HCT116 (cell line): ENCODE measurements at regions not wholly inside any gene's neighbourhood (a gene's known extent, or its start where the extent isn't known, plus 50 kb on each side); places are given as distances from the start of the nearest gene placed in this dataset.

Experiments
- ATAC-seq: fragments of 200-7000 bp; cut with Tn5 transposase; 2 replicates; pipeline ENCODE4 v1.9.1; 2020; ENCODE audit warnings: mild to moderate bottlenecking, moderate library complexity
- BruUV-seq: library from RNA; stranded (reverse); fragments of 400-500 nt; replicated peaks from 2 replicates; lab custom pipeline; 2021; lab: Mats Ljungman, UMichigan
- CTCF ChIA-PET: fragments of 300-600 bp; sonication (Branson Sonifier 250); formaldehyde crosslinking; loops from one replicate; lab custom pipeline; 2021; ENCODE audit warnings: antibody characterized with exemption; lab: Charles Lee
- POLR2A ChIA-PET: fragments of 300-600, 350-600 bp; sonication (Branson Sonifier 250); formaldehyde crosslinking; loops from one replicate; lab custom pipeline; 2021; ENCODE audit warnings: antibody characterized with exemption; lab: Charles Lee
- RAD21 ChIA-PET, 2 experiments: fragments of 300-600 bp; sonication (Branson Sonifier 250); formaldehyde crosslinking; loops; one replicate each; lab custom pipeline; 2023; ENCODE audit warnings: low total read pairs in 2 of 2; ENCODE audit not compliant: uncharacterized antibody in 2 of 2, unreplicated experiment in 2 of 2, low non-redundant PET in 1 of 2; lab: Charles Lee
- DNase-seq: peaks from one replicate; pipeline ENCODE4 v3.0.0-alpha.2; 2010; ENCODE audit warnings: low read depth, low spot score
- H2AFZ ChIP-seq: fragments of 200-600 bp; shearing (Covaris generic), sonication (generic); 2 replicates; pipeline ENCODE4 v1.6.1; 2017; ENCODE audit warnings: low read depth, mixed run types, mixed read lengths, antibody characterized with exemption, low read length; ENCODE audit not compliant: poor library complexity, severe bottlenecking
- H3K27ac ChIP-seq: 2 replicates; pipeline ENCODE4 v1.5.1; 2012; ENCODE audit warnings: low read depth, low read length
- H3K27me3 ChIP-seq: fragments of 200-600 bp; sonication (generic); 2 replicates; pipeline ENCODE4 v1.6.1; 2016; ENCODE audit warnings: mixed run types, low read length, mixed read lengths; ENCODE audit not compliant: insufficient read depth
- H3K36me3 ChIP-seq, 2 experiments: fragments of 200-500 bp in 1 of 2; fragments of 200-600 bp in 1 of 2; sonication (Bioruptor generic) in 1 of 2; sonication (generic) in 1 of 2; 2 replicates each; pipeline versions ENCODE4 v1.5.1 to v1.6.1; 2014 to 2016; ENCODE audit warnings: low read length in 2 of 2, inconsistent platforms in 1 of 2, mixed read lengths in 1 of 2, mixed run types in 1 of 2; ENCODE audit not compliant: insufficient read depth in 2 of 2, control insufficient read depth in 1 of 2
- H3K4me1 ChIP-seq, 2 experiments: fragments of 200-600 bp in 1 of 2; sonication (generic) in 1 of 2; 2 replicates each; pipeline versions ENCODE4 v1.5.1 to v1.6.1; 2012 to 2017; ENCODE audit warnings: low read length in 2 of 2, inconsistent platforms in 1 of 2, mild to moderate bottlenecking in 1 of 2, mixed read lengths in 1 of 2, mixed run types in 1 of 2, moderate library complexity in 1 of 2; ENCODE audit not compliant: insufficient read depth in 2 of 2, control insufficient read depth in 1 of 2
- H3K4me2 ChIP-seq: fragments of 200-600 bp; sonication (generic); 2 replicates; pipeline ENCODE4 v1.6.1; 2017; ENCODE audit warnings: mixed run types, low read length, mixed read lengths
- H3K4me3 ChIP-seq, 2 experiments: fragments of 200-600 bp in 1 of 2; sonication (generic) in 1 of 2; replicated peaks in 1 of 2; 2 replicates each; pipeline ENCODE4 v1.5.1; 2011 to 2016; ENCODE audit warnings: low read length in 2 of 2, control low read depth in 1 of 2, low read depth in 1 of 2, mild to moderate bottlenecking in 1 of 2, mixed read lengths in 1 of 2, mixed run types in 1 of 2
- H3K79me2 ChIP-seq: fragments of 200-600 bp; sonication (generic); 2 replicates; pipeline ENCODE4 v1.6.1; 2017; ENCODE audit warnings: mild to moderate bottlenecking, mixed run types, low read length, moderate library complexity, mixed read lengths; ENCODE audit not compliant: insufficient read depth
- H3K9ac ChIP-seq: fragments of 200-600 bp; sonication (generic); 2 replicates; pipeline ENCODE4 v1.6.1; 2016; ENCODE audit warnings: low read length, mixed read lengths
- H3K9me2 ChIP-seq: fragments of 200-600 bp; sonication (generic), shearing (Covaris generic); 2 replicates; pipeline ENCODE4 v1.6.1; 2017; ENCODE audit warnings: mixed run types, mild to moderate bottlenecking, moderate library complexity; ENCODE audit not compliant: insufficient read depth
- H3K9me3 ChIP-seq, 2 experiments: fragments of 200-500 bp in 1 of 2; fragments of 200-600 bp in 1 of 2; sonication (Bioruptor generic) in 1 of 2; sonication (generic) in 1 of 2; 2 replicates each; pipeline ENCODE4 v1.6.1; 2014 to 2017; ENCODE audit warnings: low read length in 2 of 2, mixed read lengths in 2 of 2, inconsistent platforms in 1 of 2, low read depth in 1 of 2, mild to moderate bottlenecking in 1 of 2, mixed run types in 1 of 2, moderate library complexity in 1 of 2; ENCODE audit not compliant: control insufficient read depth in 1 of 2, insufficient read depth in 1 of 2
- H4K20me1 ChIP-seq: fragments of 200-600 bp; sonication (generic), shearing (Covaris generic); 2 replicates; pipeline ENCODE4 v1.6.1; 2017; ENCODE audit warnings: mixed run types, mild to moderate bottlenecking, moderate library complexity; ENCODE audit not compliant: insufficient read depth
- EGR1 ChIP-seq: IDR thresholded peaks from 2 replicates; pipeline ENCODE4 v1.6.1; 2012; ENCODE audit warnings: low read depth
- EZH2 ChIP-seq: fragments of 200-600 bp; sonication (generic); IDR thresholded peaks from 2 replicates; pipeline ENCODE4 v1.6.1; 2017; ENCODE audit warnings: antibody characterized with exemption, mixed run types
- JUND ChIP-seq: IDR thresholded peaks from 2 replicates; pipeline ENCODE4 v1.6.1; 2012
- POLR2A ChIP-seq: IDR thresholded peaks from 2 replicates; pipeline ENCODE4 v1.7.0; 2011; ENCODE audit warnings: borderline replicate concordance; ENCODE audit not compliant: insufficient read depth, insufficient read length; ENCODE audit errors: extremely low read depth
- POLR2AphosphoS5 ChIP-seq: IDR thresholded peaks from 2 replicates; pipeline ENCODE4 v1.6.1; 2011; ENCODE audit warnings: mild to moderate bottlenecking, low read depth, low read length, moderate library complexity
- SIN3A ChIP-seq: IDR thresholded peaks from 2 replicates; pipeline ENCODE4 v1.6.1; 2012; ENCODE audit warnings: low read depth
- SRF ChIP-seq: IDR thresholded peaks from 2 replicates; pipeline ENCODE4 v1.6.1; 2012; ENCODE audit warnings: low read depth
- YY1 ChIP-seq: IDR thresholded peaks from 2 replicates; pipeline ENCODE4 v1.6.1; 2011; ENCODE audit warnings: low read length, low read depth, moderate library complexity, mild to moderate bottlenecking; ENCODE audit not compliant: insufficient replicate concordance; ENCODE audit errors: extremely low read depth
- ZNF274 ChIP-seq: fragments of 200-500 bp; sonication (Bioruptor generic); IDR thresholded peaks from 2 replicates; pipeline ENCODE4 v1.6.1; 2014; ENCODE audit warnings: mild to moderate bottlenecking, low read depth, low read length, inconsistent platforms
- intact Hi-C: fragments of 100-400 bp; cut with micrococcal nuclease; formaldehyde crosslinking; loops from 2 replicates; pipeline ENCODE4 v1.10.0; 2022
- TF ChIP-seq, protein P1 (sequence below): IDR thresholded peaks from 2 replicates; pipeline ENCODE4 v1.6.1; 2012
- TF ChIP-seq, protein P2 (sequence below), 3 experiments: fragments of 200-600 bp in 1 of 3; sonication (generic) in 1 of 3; IDR thresholded peaks in 2 of 3; conservative IDR thresholded peaks in 1 of 3; 2 replicates each; pipeline ENCODE4 v1.5.1; 2012 to 2017; ENCODE audit warnings: low read depth in 2 of 3, low read length in 2 of 3, antibody characterized with exemption in 1 of 3, borderline replicate concordance in 1 of 3, control low read depth in 1 of 3, mild to moderate bottlenecking in 1 of 3, mixed read lengths in 1 of 3, mixed run types in 1 of 3, moderate library complexity in 1 of 3; ENCODE audit not compliant: insufficient read depth in 1 of 3
- TF ChIP-seq, protein P3 (sequence below): IDR thresholded peaks from 2 replicates; pipeline ENCODE4 v1.6.1; 2011; ENCODE audit warnings: mild to moderate bottlenecking, low read length, moderate library complexity; ENCODE audit not compliant: insufficient replicate concordance; ENCODE audit errors: extremely low read depth

DNA sequence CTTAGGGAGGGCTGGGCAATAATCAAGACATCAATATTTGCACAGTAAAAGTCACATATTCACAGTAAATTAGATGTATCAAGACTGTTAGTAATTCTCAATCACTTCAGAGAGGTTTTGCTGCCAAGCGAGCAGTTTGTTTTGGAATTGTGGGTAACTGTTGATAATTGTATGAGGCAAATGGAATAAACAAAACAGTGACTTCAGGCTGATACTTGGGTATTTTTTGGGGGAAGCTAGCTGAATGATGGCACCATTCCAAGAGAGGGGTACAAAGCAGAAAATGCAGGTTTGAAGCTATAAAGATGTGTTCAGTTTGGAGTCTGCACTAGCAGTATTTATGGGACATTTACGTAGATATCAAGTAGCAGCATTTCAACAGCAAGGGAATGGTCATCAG, 232.8 kb upstream of the ATP2B1 start:
- ChIA-PET CTCF (no interaction called here), POLR2A (no interaction called here), RAD21 (interaction anchor here in 1 of 2 experiments (0.7 kb wide), 1 partner anchor 277 kb away, joined by 3 read pairs; no protein-coding TSS in a partner anchor)
- no peak overlapping the region for H3K9ac ChIP-seq
- H3K9me2 ChIP-seq, result no peaks in the 10 kb centered on the region
- no peak for DNase-seq
- no peaks in the 10 kb centered on the region for H3K27me3 ChIP-seq
- TF ChIP-seq POLR2A (no peak), SRF (no peak), YY1 (no peak), EGR1 (no peak), ZNF274 (no peak), POLR2AphosphoS5 (no peak), SIN3A (no peak), JUND (no peak), EZH2 (no peak)
- TF ChIP-seq, protein P1, sequence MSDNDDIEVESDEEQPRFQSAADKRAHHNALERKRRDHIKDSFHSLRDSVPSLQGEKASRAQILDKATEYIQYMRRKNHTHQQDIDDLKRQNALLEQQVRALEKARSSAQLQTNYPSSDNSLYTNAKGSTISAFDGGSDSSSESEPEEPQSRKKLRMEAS, result no peak
- TF ChIP-seq, protein P2, sequence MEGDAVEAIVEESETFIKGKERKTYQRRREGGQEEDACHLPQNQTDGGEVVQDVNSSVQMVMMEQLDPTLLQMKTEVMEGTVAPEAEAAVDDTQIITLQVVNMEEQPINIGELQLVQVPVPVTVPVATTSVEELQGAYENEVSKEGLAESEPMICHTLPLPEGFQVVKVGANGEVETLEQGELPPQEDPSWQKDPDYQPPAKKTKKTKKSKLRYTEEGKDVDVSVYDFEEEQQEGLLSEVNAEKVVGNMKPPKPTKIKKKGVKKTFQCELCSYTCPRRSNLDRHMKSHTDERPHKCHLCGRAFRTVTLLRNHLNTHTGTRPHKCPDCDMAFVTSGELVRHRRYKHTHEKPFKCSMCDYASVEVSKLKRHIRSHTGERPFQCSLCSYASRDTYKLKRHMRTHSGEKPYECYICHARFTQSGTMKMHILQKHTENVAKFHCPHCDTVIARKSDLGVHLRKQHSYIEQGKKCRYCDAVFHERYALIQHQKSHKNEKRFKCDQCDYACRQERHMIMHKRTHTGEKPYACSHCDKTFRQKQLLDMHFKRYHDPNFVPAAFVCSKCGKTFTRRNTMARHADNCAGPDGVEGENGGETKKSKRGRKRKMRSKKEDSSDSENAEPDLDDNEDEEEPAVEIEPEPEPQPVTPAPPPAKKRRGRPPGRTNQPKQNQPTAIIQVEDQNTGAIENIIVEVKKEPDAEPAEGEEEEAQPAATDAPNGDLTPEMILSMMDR (IDR thresholded peaks at IDR 0.05 in 2 of 3, conservative IDR thresholded peaks at IDR 0.05 in 1 of 3; ENCODE audit: borderline replicate concordance in 1 of 3, insufficient read depth in 1 of 3, low read depth in 2 of 3, low read length in 2 of 3), result no peak
- TF ChIP-seq, protein P3, sequence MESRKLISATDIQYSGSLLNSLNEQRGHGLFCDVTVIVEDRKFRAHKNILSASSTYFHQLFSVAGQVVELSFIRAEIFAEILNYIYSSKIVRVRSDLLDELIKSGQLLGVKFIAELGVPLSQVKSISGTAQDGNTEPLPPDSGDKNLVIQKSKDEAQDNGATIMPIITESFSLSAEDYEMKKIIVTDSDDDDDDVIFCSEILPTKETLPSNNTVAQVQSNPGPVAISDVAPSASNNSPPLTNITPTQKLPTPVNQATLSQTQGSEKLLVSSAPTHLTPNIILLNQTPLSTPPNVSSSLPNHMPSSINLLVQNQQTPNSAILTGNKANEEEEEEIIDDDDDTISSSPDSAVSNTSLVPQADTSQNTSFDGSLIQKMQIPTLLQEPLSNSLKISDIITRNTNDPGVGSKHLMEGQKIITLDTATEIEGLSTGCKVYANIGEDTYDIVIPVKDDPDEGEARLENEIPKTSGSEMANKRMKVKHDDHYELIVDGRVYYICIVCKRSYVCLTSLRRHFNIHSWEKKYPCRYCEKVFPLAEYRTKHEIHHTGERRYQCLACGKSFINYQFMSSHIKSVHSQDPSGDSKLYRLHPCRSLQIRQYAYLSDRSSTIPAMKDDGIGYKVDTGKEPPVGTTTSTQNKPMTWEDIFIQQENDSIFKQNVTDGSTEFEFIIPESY, result no peak
- intact Hi-C loops, result no loop called here
- no peak overlapping the region for H3K4me3 ChIP-seq
- no peak overlapping the region for H2AFZ ChIP-seq
- ATAC-seq, result no peak
- no peaks in the 10 kb centered on the region for H3K79me2 ChIP-seq
- H3K27ac ChIP-seq, result no peak overlapping the region
- H4K20me1 ChIP-seq, result no peaks in the 10 kb centered on the region
- no TSS peak for BruUV-seq
- no peak overlapping the region for H3K4me2 ChIP-seq
- H3K36me3 ChIP-seq, result no peaks in the 10 kb centered on the region
- no peaks in the 10 kb centered on the region for H3K9me3 ChIP-seq
- no peaks in the 10 kb centered on the region for H3K4me1 ChIP-seq
